ENCODE measurements at regions not wholly inside any gene's neighbourhood (a gene's known extent, or its start where the extent isn't known, plus 50 kb on each side); places are given as distances from the start of the nearest gene placed in this dataset.
A peak's percentile ranks its signal among the peaks of the same experiment; 100 is the strongest.

DNA sequence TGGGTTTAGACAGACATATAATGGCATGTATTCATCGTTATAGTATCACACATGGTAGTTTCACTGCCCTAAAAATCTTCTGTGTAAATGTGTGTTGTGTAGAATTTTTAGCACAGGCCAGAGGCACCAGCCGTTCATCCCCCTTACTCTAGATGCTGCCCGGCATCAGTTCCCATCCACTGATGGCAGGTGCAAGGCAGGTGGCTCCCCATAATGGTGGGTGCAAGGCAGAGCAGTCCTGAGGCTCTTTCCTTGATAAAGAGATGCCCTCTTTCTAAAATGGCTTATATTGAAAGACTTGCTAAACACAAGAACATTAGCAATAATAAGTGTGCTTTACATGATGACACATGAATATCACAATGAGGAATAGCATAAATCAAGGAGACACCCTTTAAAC, 508.5 kb downstream of the EPHA4 start:
- no peak for TF ChIP-seq CTCF (conservative IDR thresholded peaks at IDR 0.05)
- H3K27ac ChIP-seq: no peak overlapping the region

DNA sequence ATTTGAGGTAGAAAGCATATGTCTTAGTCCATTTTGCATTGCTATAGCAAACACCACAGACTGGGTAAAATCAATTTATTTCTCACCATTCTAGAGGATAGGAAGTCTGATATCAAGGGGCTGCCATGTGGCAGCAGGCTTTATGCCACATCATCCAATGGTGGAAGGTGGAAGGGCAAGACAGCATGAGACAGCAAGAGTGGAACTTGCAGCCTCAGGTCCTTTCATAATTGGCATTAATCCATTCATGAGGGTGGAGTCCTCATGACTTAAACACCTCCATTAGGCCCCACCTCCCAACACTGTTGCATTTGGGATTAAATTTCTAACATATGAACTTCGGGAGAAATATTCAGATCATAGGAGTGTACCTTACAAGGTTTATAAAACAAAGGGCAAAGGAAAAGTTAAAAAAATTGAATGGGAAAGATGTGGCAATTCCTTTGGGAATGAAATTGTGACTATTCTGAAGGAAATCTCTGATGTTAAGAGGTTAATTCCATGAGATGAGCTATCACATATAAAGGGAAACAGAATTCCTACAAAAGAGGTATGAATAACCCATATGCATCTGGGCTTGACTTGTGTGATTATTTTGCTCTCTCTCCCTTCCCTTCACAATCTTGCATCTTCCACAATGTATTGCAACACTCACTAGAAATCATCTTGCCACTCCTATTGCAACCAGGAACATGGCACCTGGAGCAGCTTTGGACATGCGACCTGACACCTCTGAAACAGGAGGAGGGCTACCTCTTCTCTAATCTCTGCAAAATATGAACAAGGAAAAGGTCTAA, 507.8 kb downstream of the EPHA4 start:
- H3K27ac ChIP-seq: no peak overlapping the region
- TF ChIP-seq CTCF (conservative IDR thresholded peaks at IDR 0.05): no peak

GRCh38 chr2:221064880-221065279, 507.2 kb downstream of the EPHA4 start:
- no peak overlapping the region for H3K27ac ChIP-seq
- TF ChIP-seq CTCF (conservative IDR thresholded peaks at IDR 0.05): no peak

DNA sequence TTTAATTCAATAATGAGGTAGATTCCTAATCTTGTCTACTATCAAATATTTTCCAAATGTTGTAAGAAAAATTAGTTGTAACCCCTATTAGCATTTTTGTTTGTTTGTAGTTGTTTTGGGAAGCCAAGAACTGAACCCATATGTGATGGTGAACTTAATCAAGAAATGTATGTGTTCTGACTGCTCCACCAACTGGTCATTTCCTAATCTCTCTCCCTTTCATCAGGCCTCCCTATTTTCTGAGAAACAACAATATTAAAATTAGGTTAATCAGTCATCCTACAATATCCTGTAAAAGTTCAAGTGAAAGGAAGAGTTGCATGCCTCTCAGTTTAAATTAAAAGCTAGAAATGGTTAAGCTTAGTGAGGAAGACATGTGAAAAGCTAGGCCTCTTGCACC, 504.0 kb downstream of the EPHA4 start:
- no peak overlapping the region for H3K27ac ChIP-seq
- TF ChIP-seq CTCF (conservative IDR thresholded peaks at IDR 0.05): peak; percentile 19; the same call in 1 of the 2 replicates

GRCh38 chr2:221070106-221070505, 502.0 kb downstream of the EPHA4 start:
- no peak for TF ChIP-seq CTCF (conservative IDR thresholded peaks at IDR 0.05)
- H3K27ac ChIP-seq: no peak overlapping the region

- TF ChIP-seq CTCF (conservative IDR thresholded peaks at IDR 0.05): no peak
- no peak overlapping the region for H3K27ac ChIP-seq
Observed at GRCh38 chr2:221073326-221074049, 498.6 kb downstream of the EPHA4 start.

- H3K27ac ChIP-seq: no peak overlapping the region
- no peak for TF ChIP-seq CTCF (conservative IDR thresholded peaks at IDR 0.05)
Observed at GRCh38 chr2:221074238-221074637, 497.9 kb downstream of the EPHA4 start.

Data from VCaP (cell line).